ENCODE measurements at regions not wholly inside any gene's neighbourhood (a gene's known extent, or its start where the extent isn't known, plus 50 kb on each side); places are given as distances from the start of the nearest gene placed in this dataset.

DNA sequence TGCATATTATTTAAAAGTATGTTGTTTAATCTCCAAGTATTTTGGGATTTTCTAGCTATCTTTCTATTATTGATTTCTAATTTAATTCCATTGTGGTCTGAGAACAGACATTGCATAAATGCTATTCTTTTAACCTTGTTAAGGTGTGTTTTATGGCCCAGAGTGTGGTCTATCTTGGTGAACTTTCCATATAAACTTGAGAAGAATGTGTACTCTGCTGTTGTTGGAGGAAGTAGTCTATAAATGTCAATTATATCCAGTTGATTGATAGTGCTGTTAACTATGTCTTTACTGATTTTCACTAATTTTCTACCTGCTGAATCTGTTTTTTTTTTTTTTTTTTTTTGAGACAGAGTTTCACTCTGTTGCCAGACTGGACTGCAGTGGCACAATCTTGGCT is 180.9 kb downstream of the ZNF621 start:
- DNase-seq = no peak

DNA sequence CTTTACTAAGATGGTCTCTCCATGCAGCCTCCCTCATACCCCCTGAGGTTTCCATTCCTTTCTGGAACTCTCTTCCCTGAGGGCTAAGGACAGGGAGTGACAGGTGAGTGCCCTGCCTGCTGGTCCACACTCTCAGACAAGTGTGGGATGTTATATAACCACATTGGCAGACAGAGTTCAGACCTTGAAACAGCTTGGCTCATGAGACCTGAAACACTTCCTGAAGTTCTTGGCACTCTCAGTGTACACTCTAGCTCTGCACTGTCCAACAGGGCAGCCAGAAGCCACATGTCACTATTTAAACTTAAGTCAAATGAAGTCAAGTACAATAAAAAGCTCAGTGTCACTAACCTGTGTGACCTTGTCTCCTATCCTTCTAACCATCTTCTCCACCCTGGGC is 188.5 kb downstream of the ZNF621 start:
- no peak for DNase-seq

DNA sequence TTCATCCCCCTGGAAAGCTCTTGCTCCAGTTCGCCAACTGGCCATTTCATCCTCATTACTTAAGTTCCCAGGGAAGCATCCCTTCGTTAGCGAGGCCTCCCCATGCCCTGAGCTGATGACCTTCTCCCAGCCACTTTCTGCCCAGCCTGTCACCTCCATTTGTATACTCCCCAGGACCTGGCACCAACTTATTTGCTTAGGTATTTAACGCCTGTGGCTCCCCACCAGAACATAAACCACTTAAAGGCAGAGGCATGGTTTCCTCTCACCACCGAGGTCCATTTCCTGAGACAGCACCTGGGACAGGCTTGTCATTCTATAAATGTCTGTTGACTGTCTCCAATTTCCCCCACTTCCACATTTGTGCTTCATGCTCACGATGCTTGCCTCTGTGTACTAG is 189.0 kb downstream of the ZNF621 start:
- DNase-seq = no peak

DNA sequence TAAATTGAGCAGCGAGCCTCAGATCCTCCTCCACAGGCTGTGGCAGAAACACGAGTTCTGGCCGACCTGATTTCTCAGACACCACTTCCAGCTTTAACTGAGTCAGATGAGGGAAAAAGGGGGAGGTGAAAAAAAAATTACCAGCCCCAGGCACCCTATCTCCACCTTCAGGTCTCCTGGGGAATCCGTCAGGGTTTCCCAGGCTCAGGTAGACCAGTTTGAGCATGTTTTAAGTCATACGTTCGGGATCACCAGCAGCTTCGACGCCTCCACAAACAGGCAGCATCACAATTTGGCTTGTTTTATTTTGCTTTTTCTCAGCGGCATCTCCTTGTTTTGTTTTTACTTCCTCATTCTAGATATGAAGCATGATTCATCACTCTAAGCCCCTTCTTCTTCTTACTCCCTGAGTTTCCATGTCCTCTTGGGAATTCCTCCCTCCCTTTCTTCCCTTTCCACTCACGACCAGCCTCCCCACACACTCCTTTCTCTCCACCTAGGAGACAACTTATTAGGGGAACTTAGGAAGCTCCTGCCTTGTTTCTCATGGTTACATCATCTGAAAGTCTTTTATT is 190.1 kb downstream of the ZNF621 start:
- DNase-seq = no peak

DNA sequence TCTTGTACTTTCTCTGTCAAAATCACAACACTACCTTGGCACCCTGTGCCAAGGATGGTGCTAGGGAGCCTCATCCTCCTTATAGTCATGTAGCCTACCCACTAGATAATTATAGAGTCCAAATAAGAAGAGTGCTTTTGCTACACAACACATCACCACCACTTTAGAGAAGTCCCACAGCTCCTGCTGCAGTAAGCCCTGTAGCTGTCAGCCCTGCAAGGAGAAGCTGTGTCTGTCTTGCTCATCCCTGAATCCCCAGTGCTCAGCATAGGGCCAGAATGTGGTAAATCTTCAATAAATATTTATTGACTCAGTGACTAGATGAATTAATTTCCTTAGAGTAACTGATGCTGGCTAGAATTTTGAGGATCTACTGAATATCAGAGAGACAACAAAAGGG is 190.8 kb downstream of the ZNF621 start:
- DNase-seq = no peak

DNA sequence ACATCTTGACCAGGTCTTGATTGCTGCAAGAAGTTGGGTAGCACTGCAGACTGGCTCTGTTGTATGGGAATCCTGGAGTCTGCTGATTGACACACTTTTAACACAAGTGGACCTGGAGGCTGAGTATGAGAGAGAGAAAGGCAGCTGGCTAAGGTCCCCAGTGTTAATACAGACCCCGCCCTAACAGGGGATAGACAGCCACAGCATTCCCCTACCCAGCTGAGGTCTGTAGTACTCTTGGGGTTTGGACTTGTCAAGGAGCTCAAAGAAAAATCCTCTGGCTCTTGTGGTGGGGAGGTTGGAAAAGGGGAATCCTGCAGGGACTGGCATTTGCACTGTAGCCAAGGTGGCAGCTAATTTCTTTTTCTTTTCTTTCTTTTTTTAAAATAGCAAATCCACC is 192.7 kb downstream of the ZNF621 start:
- DNase-seq = no peak

DNA sequence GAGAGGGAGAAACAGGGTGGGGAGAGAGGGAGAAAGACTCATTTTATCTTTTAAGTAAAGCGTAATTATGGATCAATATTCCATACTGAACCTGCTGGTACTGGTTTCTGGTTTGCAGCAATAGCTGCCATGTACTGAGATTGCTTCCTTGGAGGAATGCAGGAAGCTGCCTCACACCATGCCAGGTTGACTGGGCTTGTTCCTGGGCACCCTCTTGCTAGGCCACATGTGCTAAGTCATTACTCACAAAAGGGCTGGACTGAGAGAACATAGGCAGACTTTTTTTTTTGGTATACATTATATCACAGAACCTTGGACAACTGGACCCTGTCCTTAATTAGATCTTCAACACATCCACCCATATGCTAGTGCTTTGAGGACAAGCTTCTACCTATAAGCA is 193.4 kb downstream of the ZNF621 start:
- DNase-seq = no peak

DNA sequence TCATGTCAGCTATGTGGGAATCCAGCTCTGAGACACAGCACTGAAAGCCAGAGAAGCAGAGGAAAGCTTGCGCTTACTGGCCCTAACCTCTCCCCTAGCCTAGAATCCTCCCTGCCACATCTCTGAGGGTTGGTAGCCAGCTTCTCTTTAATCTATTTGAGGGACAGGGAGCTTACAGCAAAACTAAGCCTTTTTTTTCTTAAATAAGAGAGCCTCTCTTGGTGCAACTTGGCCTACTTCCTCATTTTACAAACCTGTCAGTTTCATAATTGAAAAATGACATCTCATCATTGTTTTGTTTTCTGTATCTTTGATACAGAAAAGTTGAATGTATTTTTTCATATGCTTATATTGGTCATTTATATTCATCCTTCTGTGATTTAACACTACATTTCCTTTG is 193.9 kb downstream of the ZNF621 start:
- DNase-seq = no peak

DNA sequence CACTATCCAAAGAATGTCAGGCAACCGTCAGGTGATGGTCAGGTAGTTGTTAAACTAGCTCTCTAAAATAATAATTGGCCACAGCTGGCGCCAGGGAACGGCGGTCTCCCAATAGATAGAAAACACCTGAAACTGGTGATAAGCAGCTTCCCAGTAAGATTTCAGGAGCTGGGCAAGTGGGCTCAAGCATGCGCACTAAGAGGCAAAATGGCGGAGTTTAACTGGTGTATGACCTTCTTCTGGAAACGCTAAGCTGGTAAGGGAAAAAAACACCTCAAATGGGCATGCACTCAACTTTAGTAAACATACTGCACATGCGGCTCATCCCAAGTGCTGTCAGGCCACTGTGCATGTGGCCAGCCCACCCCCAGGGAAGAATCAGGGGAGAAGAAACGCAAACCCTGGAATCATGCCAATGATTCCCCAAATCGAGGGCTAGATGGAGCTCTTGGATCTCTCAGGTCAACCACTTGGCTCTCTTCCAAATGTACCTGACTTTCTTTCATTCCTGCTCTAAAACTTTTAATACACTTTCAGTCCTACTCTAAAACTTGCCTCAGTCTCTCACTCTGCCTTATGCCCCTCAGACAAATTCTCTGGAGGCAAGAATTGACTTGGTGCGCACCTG is 195.0 kb downstream of the ZNF621 start:
- DNase-seq = no peak

DNA sequence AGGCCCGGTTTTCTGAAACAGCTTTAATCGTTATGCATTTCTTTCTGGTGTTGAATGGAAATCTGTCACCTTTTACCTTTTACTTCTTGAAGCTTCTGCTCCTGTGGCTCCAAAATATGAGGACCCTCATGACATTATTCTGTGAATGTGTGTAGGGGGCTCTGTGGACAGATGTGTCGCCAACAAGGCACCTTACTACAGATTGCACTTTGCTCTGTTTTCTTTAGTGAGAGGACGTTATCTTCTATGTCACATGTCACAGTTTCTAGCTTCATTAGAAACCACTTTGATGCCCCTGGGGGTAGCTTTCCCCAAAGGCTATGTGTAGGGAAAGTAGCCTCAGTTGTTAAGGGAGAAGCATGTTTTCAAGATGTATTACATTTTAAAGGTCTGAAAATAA is 195.6 kb downstream of the ZNF621 start:
- DNase-seq = no peak

DNA sequence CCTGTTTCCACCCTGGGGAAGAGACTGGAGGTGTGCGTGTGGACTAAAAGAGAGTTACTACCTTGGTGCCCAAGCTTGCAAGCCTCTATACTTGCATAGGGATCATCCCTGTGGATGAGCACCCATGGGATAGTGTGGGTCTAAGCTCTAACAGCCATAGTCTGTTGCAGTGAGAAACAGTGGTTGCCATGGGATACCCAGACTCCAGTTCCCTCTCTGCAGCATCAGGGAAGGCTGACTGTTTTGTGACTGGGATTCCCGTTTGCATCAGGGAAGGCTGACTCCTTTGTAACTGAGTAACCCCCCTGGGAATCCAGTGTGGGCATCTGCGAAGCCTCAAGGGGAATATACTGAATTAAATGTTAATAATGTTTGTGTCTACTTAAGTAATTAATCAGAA is 196.1 kb downstream of the ZNF621 start:
- DNase-seq = no peak

DNA sequence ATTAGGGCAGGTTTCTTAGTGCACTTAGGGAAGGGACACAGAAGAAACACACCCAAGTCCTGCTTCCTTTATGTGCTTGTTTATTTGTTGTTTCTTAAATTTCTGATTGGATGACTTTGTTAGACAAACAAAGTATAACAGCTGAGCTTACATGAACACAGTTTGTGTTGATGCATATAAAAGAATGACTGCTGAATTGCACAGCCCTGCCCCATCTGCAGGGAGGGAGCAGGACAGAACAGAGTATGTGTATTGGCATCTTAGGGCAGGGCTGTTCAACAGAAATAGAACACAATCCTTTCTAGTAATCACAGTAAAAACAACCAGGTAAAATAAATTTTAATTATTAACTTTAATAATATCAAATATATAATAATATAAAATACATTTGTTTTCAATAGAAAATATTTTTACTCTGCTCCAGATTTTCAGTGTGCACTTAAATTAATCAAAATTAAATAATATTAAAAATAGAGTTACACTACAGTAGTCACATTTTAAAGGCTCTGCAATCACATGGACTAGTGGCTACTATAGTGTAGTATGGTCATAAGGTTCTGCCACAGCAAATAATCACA is 198.4 kb downstream of the ZNF621 start:
- DNase-seq = no peak

DNA sequence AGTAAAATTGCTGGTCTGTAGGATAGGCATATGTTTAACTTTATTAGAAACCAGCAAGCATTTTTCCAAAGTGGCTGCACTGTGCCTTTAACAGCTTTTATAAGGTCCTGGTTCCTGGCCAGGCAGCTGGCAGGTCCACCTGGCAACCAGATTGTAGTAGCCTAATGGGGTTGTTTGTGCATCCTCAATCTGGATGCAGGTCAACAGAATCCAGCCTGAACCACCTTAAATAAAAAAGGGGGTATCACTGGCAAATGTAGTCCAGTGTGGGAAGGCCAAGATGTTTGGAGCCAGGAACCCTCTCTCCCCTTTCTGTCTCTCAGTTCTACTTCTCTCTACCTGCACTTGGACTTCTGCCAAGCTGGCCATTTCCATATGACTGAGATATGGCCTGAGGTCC is 200.3 kb downstream of the ZNF621 start:
- DNase-seq = no peak

DNA sequence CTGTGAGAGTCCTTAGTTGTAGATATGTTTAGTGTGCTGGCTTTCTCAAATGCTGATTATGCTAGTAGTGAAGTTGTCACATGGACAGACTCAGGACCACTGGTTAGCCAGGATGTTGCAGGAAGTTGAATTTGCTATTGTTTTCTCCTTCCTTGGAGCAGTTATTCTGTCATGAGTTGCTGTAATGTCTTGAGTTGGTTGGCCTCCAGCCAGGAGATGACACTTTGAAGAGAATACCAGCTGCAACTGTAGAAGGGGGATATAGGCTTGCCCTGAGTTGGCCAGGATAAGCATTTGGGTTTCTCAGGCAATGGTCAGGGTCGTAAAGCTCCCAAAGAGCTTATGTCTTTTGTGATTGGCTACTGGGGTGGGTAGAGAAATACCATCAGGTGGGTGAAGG is 206.7 kb downstream of the ZNF621 start:
- no peak for DNase-seq

DNA sequence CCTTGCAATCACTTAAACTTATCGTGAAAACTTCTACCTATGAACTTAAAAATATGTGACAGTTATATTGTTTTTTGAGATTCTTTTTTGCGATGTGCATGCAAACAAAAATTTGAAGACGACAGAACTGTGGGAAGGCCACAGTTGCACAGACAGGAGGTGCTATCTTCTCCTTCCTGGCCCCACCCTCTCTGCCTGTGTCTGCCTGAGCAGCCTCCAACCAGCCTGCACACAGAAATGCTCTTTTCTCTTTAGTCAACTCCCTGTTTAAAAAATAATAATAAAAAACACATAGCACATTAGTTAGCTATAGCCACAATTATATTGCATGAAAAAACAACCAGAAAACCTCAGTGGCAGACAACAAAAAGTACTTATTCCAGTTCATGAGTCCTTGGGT is 212.2 kb downstream of the ZNF621 start:
- DNase-seq = no peak

DNA sequence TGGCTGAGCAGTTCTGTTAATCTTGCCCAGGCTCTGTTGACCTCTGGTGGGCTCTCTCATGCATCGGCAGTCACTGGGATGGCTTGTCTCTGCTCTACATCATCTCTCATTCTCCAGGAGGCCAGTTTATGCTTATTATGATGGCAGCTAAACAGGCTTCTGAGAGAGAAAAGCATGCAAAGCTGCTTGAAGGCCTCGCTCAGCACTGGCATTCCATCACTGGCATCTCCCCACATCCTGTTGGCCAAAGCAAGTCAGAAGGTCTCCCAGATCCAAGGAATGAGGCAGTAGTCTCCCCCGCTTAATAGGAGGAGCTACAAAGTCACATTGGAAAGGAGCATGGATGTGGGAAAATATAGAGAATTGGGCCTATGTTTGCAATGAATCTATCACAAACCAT is 212.6 kb downstream of the ZNF621 start:
- no peak for DNase-seq

DNA sequence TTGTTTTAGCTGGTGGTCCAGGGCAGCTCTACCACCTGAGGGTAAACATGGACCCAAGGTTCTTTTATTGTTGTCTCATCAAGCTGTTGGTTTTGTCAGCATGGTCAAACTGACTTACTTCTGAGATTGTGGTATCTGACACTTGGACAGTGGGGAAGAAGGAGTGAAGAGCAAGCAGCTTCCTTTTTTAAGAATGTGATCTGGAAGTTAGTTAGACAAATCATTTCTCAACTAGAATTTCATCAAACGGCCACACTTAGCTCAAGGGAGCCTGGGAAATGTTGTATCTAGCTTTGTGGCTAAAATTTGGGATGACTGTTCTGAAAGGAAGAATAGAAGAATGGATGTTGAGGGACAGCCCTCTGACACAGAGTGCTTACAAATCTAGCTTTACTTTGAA is 215.2 kb downstream of the ZNF621 start:
- no peak for DNase-seq

DNA sequence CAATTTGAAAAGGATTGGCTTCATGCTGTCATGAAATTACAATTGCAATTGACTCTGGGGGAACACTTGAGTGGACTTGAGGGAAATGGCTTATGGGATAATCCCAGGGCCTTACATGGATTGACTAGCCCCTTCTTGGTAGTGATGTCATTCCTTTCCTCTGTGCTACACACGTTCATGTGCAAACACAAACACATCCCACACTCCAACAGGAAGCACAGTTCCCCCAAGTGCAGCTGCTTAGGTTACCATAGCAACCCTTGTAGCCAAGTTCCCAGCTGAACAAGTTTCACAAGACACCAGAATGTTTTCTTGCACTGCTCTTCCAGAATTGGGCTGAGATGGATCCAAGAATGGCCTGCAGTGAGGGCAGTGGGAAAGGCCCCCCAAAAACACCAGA is 217.0 kb downstream of the ZNF621 start:
- no peak for DNase-seq

DNA sequence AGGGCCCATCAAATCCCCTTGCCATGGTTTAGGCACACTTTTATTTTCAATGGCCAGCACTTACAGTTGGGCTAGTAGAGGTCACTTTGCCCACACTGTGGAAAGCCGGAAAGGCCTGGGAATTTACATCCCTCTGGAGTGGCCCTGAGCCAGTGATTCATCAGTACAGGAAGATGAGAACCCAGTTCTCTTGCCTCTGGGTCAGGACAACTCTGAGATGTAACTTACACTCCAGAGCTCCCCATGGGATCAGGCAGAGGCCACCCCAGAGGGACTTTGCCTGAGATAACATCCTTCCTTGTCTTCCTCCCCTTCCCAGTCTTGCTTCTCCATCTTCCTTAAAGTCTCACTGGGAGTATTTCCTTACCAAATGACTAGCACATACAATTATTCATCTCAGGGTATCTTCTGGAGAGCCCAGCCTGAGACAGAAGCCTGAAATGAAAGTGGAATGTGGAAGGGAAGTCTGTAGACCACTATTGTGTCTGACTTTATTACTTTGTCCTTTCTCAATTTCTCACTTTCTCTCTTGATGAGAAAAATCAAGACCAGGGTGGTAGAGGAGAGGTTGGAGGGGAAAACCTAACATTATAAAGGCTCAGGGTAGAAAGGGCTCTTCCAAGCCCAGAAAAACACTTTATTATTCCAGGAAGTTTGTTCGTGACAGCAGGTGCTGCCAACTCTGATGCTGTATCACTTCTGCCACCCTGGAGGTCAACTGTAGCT is 220.8 kb downstream of the ZNF621 start:
- no peak for DNase-seq

DNA sequence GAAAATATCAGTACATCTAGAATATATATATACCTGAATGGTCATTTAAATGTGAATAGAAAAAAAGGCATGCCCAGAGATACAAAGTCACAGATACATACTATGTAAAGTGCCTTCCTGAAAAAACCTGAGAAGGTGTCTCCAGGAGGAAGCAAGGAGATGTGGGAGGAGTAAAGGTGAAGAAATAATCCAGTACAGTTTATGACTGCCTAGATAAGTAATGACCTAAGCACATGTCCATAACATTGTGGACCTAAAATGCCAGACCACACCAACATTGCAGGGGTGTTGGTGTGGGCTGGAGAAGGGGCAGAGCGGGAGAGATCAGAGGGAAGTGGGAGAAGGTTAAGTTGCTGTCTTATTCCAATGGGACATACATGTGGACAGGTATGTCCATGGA is 226.9 kb downstream of the ZNF621 start:
- DNase-seq = no peak

DNA sequence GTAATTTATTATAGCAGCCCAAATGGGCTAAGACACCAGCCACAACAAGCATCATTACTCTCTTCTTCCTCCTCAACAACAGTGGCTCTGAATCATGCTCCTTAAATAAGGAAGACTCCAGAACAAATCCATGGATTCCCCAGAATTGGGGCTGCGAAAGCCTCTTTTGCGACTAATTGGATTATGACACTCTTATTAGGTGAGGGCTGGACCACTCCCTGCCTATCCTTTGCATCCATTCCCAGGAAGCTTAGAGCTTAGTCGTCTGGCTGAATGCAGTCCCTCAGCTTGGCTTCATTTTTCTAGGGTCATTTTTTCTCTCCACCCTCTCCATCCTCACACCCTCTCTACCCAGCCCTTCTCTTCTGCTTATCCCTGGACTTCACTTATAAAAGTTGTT is 227.7 kb downstream of the ZNF621 start:
- no peak for DNase-seq

DNA sequence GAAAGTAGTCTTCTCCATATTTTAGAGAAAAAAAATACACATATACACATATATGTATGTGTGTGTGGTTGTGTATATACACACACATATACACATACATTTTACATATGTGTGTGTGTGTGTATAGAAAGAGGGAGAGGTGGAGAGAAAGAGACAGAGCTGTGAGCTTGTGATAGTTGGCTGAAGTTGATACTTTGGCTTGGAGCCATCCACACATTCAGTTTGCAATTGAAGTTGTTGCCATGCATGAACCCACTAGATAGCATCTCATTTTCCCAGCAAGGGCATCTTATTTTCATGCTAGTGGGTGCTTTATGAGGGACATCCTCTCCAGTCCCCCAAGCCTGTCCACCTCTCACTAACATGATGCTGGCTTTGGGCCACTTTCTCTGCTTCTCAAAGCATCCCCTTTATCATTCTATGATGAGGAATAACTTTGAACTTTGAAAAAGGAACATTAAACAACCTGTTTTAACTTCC is 228.6 kb downstream of the ZNF621 start:
- DNase-seq = no peak

DNA sequence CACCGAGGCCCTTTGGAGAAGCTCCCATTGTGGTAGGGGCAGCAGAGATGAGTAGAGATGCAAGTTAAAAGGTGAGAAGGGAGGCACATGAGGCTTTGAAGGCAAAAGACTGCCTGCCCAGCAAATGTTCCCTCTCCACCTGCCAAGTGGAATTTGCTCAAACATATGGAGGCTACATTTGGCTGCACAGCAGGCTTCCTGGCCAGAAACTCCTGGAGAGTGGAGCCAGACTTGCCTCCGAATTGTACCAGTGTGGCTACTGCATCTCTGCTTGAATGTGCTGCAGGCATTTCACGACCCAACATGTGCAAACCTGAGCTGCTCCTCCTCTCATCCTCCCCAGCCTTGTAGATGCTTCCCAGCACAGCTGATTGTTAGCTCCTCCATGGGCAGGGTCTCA is 229.2 kb downstream of the ZNF621 start:
- no peak for DNase-seq

DNA sequence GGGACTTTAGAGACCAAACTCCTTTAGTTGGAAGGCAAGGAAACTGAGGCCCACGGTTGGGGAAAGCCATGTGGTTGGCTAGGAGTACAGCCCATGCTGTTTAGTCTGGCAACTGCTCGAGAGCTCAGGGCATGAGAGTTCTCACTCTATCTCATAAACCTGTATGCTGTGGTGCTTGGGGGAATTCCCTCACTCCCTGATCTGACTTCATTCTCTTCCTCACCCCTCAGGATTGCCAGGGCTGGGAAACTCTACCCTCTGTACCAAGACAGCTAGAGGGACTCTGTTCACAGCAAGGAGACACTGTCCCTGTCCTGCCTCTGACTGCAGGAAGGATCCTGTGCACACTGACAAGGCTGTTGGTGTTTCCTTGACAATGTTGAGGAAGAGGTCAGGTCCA is 230.2 kb downstream of the ZNF621 start:
- DNase-seq = no peak

All from stimulated activated CD4-positive, alpha-beta T cell treated with anti-CD3 and anti-CD28 coated beads, Interleukin-4, amount 100 ng/mL, for 4 hours (primary cell).